ENCODE measurements at regions not wholly inside any gene's neighbourhood (a gene's known extent, or its start where the extent isn't known, plus 50 kb on each side); places are given as distances from the start of the nearest gene placed in this dataset.

GRCh38 chr2:177058747-177059146, 153.8 kb upstream of the HNRNPA3 start:
- TF ChIP-seq CTCF (IDR thresholded peaks at IDR 0.05) = no peak
- TF ChIP-seq POLR2A (IDR thresholded peaks at IDR 0.05) = no peak
- no peak for TF ChIP-seq EP300 (IDR thresholded peaks at IDR 0.05)
